ENCODE measurements at regions not wholly inside any gene's neighbourhood (a gene's known extent, or its start where the extent isn't known, plus 50 kb on each side); places are given as distances from the start of the nearest gene placed in this dataset.

GRCh38 chr16:46426336-46426735 is 194.8 kb downstream of the SHCBP1 start:
- TF ChIP-seq CTCF (IDR thresholded peaks at IDR 0.05): no peak
- no peak for TF ChIP-seq E2F4 (CRISPR knock-in tag; IDR thresholded peaks at IDR 0.05; ENCODE audit: borderline replicate concordance, low read depth)
- no peak for TF ChIP-seq SP1 (CRISPR knock-in tag; conservative IDR thresholded peaks at IDR 0.05)
